GM23338 (cell line): ENCODE measurements at regions not wholly inside any gene's neighbourhood (a gene's known extent, or its start where the extent isn't known, plus 50 kb on each side); places are given as distances from the start of the nearest gene placed in this dataset.

Experiments
- ATAC-seq: fragments of 200-7000 bp; cut with Tn5 transposase; 3 replicates; pipeline ENCODE4 v1.9.1; 2020
- DNase-seq: peaks from one replicate; pipeline ENCODE4 v3.0.0-alpha.2; 2015; ENCODE audit warnings: low spot score
- H2AFZ ChIP-seq: fragments of 200-600 bp; sonication (generic); 2 replicates; pipeline ENCODE4 v1.8.0; 2016; ENCODE audit warnings: antibody characterized with exemption, mild to moderate bottlenecking, moderate library complexity
- H3F3A ChIP-seq: fragments of 200-600 bp; sonication (generic); replicated peaks from 2 replicates; pipeline ENCODE4 v1.8.0; 2017; ENCODE audit warnings: antibody characterized with exemption, mixed run types, low read depth
- H3K27ac ChIP-seq: fragments of 200-600 bp; sonication (generic); 2 replicates; pipeline ENCODE4 v1.6.1; 2016; ENCODE audit warnings: low read depth
- H3K27me3 ChIP-seq: fragments of 200-600 bp; sonication (generic); 2 replicates; pipeline ENCODE4 v1.8.0; 2016; ENCODE audit warnings: mild to moderate bottlenecking, mixed run types, moderate library complexity; ENCODE audit not compliant: insufficient read depth
- H3K36me3 ChIP-seq: fragments of 200-600 bp; sonication (generic); 2 replicates; pipeline ENCODE4 v1.8.0; 2016; ENCODE audit warnings: mild to moderate bottlenecking; ENCODE audit not compliant: insufficient read depth
- H3K4me1 ChIP-seq: fragments of 200-600 bp; sonication (generic); 2 replicates; pipeline ENCODE4 v1.8.0; 2016; ENCODE audit warnings: mild to moderate bottlenecking, moderate library complexity; ENCODE audit not compliant: insufficient read depth
- H3K4me2 ChIP-seq: fragments of 200-600 bp; sonication (generic); 2 replicates; pipeline ENCODE4 v1.7.1; 2017; ENCODE audit warnings: mixed run types
- H3K4me3 ChIP-seq: fragments of 200-600 bp; sonication (generic); 2 replicates; pipeline ENCODE4 v1.6.1; 2016; ENCODE audit warnings: mixed run types
- H3K79me2 ChIP-seq: fragments of 200-600 bp; sonication (generic); replicated peaks from 2 replicates; pipeline ENCODE4 v1.8.0; 2017; ENCODE audit warnings: mild to moderate bottlenecking; ENCODE audit not compliant: insufficient read depth
- H3K9me2 ChIP-seq: fragments of 200-600 bp; sonication (generic); 2 replicates; pipeline ENCODE4 v1.8.0; 2017; ENCODE audit not compliant: insufficient read depth
- H4K20me1 ChIP-seq: fragments of 200-600 bp; sonication (generic); replicated peaks from 2 replicates; pipeline ENCODE4 v1.8.0; 2017; ENCODE audit warnings: mild to moderate bottlenecking; ENCODE audit not compliant: insufficient read depth
- H3K27ac Mint-ChIP-seq: 2 replicates; pipeline ENCODE4 v1.8.0; 2020; ENCODE audit warnings: inconsistent platforms, mild to moderate bottlenecking, moderate library complexity, mixed read lengths
- H3K27me3 Mint-ChIP-seq: 3 replicates; pipeline ENCODE4 v1.8.0; 2022; ENCODE audit warnings: low read depth, mild to moderate bottlenecking, moderate library complexity, mixed read lengths, inconsistent platforms; ENCODE audit not compliant: insufficient read depth, poor library complexity
- H3K36me3 Mint-ChIP-seq: 3 replicates; pipeline ENCODE4 v1.8.0; 2021; ENCODE audit warnings: low read depth, mild to moderate bottlenecking, inconsistent platforms, moderate library complexity, mixed read lengths
- H3K4me1 Mint-ChIP-seq: 3 replicates; pipeline ENCODE4 v1.8.0; 2020; ENCODE audit warnings: mild to moderate bottlenecking, inconsistent platforms, mixed read lengths
- H3K4me3 Mint-ChIP-seq: 3 replicates; pipeline ENCODE4 v1.8.0; 2021; ENCODE audit warnings: moderate library complexity, mild to moderate bottlenecking, inconsistent platforms, mixed read lengths
- H3K9me3 Mint-ChIP-seq: 3 replicates; pipeline ENCODE4 v1.8.0; 2020; ENCODE audit warnings: moderate library complexity, mild to moderate bottlenecking, inconsistent platforms, mixed read lengths
- CREB1 ChIP-seq: fragments of 250-450 bp; sonication (Bioruptor Pico); IDR thresholded peaks from 2 replicates; pipeline ENCODE4 v1.5.0; 2020; ENCODE audit warnings: low read depth, mild to moderate bottlenecking, moderate library complexity
- CTCF ChIP-seq, 2 experiments: fragments of 200-600 bp in 1 of 2; sonication (generic) in 1 of 2; conservative IDR thresholded peaks; 2 replicates each; pipeline versions ENCODE4 v1.5.1 to v1.6.1; 2016 to 2017; ENCODE audit warnings: antibody characterized with exemption in 2 of 2, low read depth in 2 of 2, mild to moderate bottlenecking in 2 of 2, moderate library complexity in 1 of 2
- EZH2 ChIP-seq: fragments of 200-600 bp; sonication (generic); IDR thresholded peaks from one replicate; pipeline ENCODE4 v1.8.0; 2017; ENCODE audit warnings: antibody characterized with exemption, mild to moderate bottlenecking, low read depth; ENCODE audit not compliant: unreplicated experiment
- EZH2phosphoT487 ChIP-seq: fragments of 200-600 bp; sonication (generic); IDR thresholded peaks from one replicate; pipeline ENCODE4 v1.8.1; 2018; ENCODE audit warnings: antibody characterized with exemption; ENCODE audit not compliant: unreplicated experiment
- JUNB ChIP-seq: IDR thresholded peaks from one replicate; pipeline ENCODE4 v1.6.1; 2016; ENCODE audit warnings: antibody characterized with exemption; ENCODE audit not compliant: unreplicated experiment
- NANOG ChIP-seq: IDR thresholded peaks from 2 replicates; pipeline ENCODE4 v1.6.1; 2016; ENCODE audit warnings: antibody characterized with exemption, borderline replicate concordance
- POLR2AphosphoS5 ChIP-seq: IDR thresholded peaks from 2 replicates; pipeline ENCODE4 v1.6.1; 2016; ENCODE audit warnings: antibody characterized with exemption, low read depth
- REST ChIP-seq: IDR thresholded peaks from one replicate; pipeline ENCODE4 v1.6.1; 2018; ENCODE audit warnings: antibody characterized with exemption; ENCODE audit not compliant: unreplicated experiment
- ZNF114 ChIP-seq: fragments of 250-450 bp; sonication (Bioruptor Pico); IDR thresholded peaks from 2 replicates; pipeline ENCODE4 v1.5.0; 2020; ENCODE audit warnings: mild to moderate bottlenecking, moderate library complexity
- ZNF331 ChIP-seq: fragments of 250-450 bp; sonication (Bioruptor Pico); IDR thresholded peaks from 2 replicates; pipeline ENCODE4 v1.5.0; 2020; ENCODE audit warnings: low read depth, mild to moderate bottlenecking, moderate library complexity
- ZNF462 ChIP-seq: fragments of 250-450 bp; sonication (Bioruptor Pico); IDR thresholded peaks from 2 replicates; pipeline ENCODE4 v1.5.0; 2020; ENCODE audit warnings: mild to moderate bottlenecking, moderate library complexity

- TF ChIP-seq REST = no peak
Measured at GRCh38 chr1:114270282-114270681, 116.6 kb upstream of the SYT6 start (continued).

- Histone ChIP-seq H4K20me1 (no peaks in the 10 kb centered on the region), H3K9me2 (peaks cover 23% of the 10 kb centered on the region), H3K27ac (no peak overlapping the region), H3F3A (no peaks in the 10 kb centered on the region), H2AFZ (no peak overlapping the region), H3K27me3 (peaks cover 3% of the 10 kb centered on the region; the same call in 1 of the 2 replicates), H3K36me3 (no peaks in the 10 kb centered on the region), H3K79me2 (no peaks in the 10 kb centered on the region), H3K4me3 (no peak overlapping the region), H3K4me1 (no peaks in the 10 kb centered on the region), H3K4me2 (no peak overlapping the region)
- DNase-seq (no peak), ATAC-seq (no peak)
- H3K9me3 Mint-ChIP-seq = no peaks in the 10 kb centered on the region; the same call in 2 of the 3 replicates
- H3K4me1 Mint-ChIP-seq = no peaks in the 10 kb centered on the region
- no peaks in the 10 kb centered on the region for H3K36me3 Mint-ChIP-seq
- no peak overlapping the region for H3K4me3 Mint-ChIP-seq
- peaks cover 2% of the 10 kb centered on the region for H3K27me3 Mint-ChIP-seq
- H3K27ac Mint-ChIP-seq = no peak overlapping the region
- no peak for TF ChIP-seq EZH2
- no peak for TF ChIP-seq ZNF331
- no peak for TF ChIP-seq POLR2AphosphoS5
- no peak for TF ChIP-seq REST
- TF ChIP-seq CREB1 = no peak
- TF ChIP-seq CTCF (conservative IDR thresholded peaks at IDR 0.05; ENCODE audit: low read depth in 2 of 2) = no peak
- no peak for TF ChIP-seq JUNB
- TF ChIP-seq NANOG = no peak
- no peak for TF ChIP-seq ZNF114 (CRISPR knock-in tag)
- TF ChIP-seq EZH2phosphoT487 = no peak
- TF ChIP-seq ZNF462 = no peak
Measured at GRCh38 chr1:114269539-114269938, 115.9 kb upstream of the SYT6 start.
